K562 (cell line): ENCODE measurements at regions not wholly inside any gene's neighbourhood (a gene's known extent, or its start where the extent isn't known, plus 50 kb on each side); places are given as distances from the start of the nearest gene placed in this dataset.

ENCODE experiments used
- BHLHE40 ChIP-seq: IDR thresholded peaks from 2 replicates; pipeline ENCODE4 v1.6.1; 2011; ENCODE audit warnings: low read length, improper control_type of control experiment
- DNMT1 ChIP-seq: fragments of 450-650 bp; IDR thresholded peaks from 2 replicates; pipeline ENCODE4 v1.6.1; 2016; ENCODE audit warnings: antibody characterized with exemption, mild to moderate bottlenecking
- EZH2 ChIP-seq: IDR thresholded peaks from 2 replicates; pipeline ENCODE4 v1.6.1; 2012; ENCODE audit warnings: low read depth, mild to moderate bottlenecking, inconsistent platforms, low read length, borderline replicate concordance
- HMG20B ChIP-seq: fragments of 250-450 bp; sonication (Bioruptor Pico); IDR thresholded peaks from 2 replicates; pipeline ENCODE4 v1.5.0; 2021; ENCODE audit warnings: mild to moderate bottlenecking
- NFIC ChIP-seq: fragments of 450-650 bp; IDR thresholded peaks from 2 replicates; pipeline ENCODE4 v1.6.1; 2017; ENCODE audit warnings: mild to moderate bottlenecking, inconsistent platforms
- SREBF2 ChIP-seq: sonication (generic); formaldehyde crosslinking; IDR thresholded peaks from 2 replicates; pipeline ENCODE4 v1.4.0; 2020; ENCODE audit warnings: mild to moderate bottlenecking, missing genetic modification reagents
- ZNF766 ChIP-seq: fragments of 200-800 bp; sonication (Bioruptor generic); conservative IDR thresholded peaks from 2 replicates; pipeline ENCODE4 v1.6.1; 2016; ENCODE audit warnings: missing genetic modification characterization, missing compliant biosample characterization
- TF ChIP-seq, protein P1 (sequence below), 3 experiments: IDR thresholded peaks in 2 of 3; conservative IDR thresholded peaks in 1 of 3; 2 replicates each; pipeline ENCODE4 v1.5.1; 2011 to 2012; ENCODE audit warnings: low read length in 3 of 3, mild to moderate bottlenecking in 3 of 3, control low read depth in 2 of 3, improper control_type of control experiment in 1 of 3, inconsistent platforms in 1 of 3, low read depth in 1 of 3, mixed read lengths in 1 of 3, moderate library complexity in 1 of 3; ENCODE audit not compliant: insufficient read depth in 2 of 3

- no peak for TF ChIP-seq SREBF2 (CRISPR knock-in tag)
- TF ChIP-seq NFIC: no peak
- no peak; the same call in 1 of the 2 replicates for TF ChIP-seq BHLHE40
- TF ChIP-seq DNMT1: no peak
- no peak for TF ChIP-seq HMG20B (CRISPR knock-in tag)
- no peak for TF ChIP-seq ZNF766 (CRISPR knock-in tag)
- no peak for TF ChIP-seq EZH2
- TF ChIP-seq, protein P1, sequence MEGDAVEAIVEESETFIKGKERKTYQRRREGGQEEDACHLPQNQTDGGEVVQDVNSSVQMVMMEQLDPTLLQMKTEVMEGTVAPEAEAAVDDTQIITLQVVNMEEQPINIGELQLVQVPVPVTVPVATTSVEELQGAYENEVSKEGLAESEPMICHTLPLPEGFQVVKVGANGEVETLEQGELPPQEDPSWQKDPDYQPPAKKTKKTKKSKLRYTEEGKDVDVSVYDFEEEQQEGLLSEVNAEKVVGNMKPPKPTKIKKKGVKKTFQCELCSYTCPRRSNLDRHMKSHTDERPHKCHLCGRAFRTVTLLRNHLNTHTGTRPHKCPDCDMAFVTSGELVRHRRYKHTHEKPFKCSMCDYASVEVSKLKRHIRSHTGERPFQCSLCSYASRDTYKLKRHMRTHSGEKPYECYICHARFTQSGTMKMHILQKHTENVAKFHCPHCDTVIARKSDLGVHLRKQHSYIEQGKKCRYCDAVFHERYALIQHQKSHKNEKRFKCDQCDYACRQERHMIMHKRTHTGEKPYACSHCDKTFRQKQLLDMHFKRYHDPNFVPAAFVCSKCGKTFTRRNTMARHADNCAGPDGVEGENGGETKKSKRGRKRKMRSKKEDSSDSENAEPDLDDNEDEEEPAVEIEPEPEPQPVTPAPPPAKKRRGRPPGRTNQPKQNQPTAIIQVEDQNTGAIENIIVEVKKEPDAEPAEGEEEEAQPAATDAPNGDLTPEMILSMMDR (IDR thresholded peaks at IDR 0.05 in 2 of 3, conservative IDR thresholded peaks at IDR 0.05 in 1 of 3; ENCODE audit: insufficient read depth in 2 of 3, low read depth in 1 of 3, low read length in 3 of 3): no peak
These were observed 242.6 kb upstream of the GSE1 start for GRCh38 chr16:85370543-85370880.
